WTC11 (cell line): ENCODE measurements at regions not wholly inside any gene's neighbourhood (a gene's known extent, or its start where the extent isn't known, plus 50 kb on each side); places are given as distances from the start of the nearest gene placed in this dataset.

Source experiments
- ATAC-seq: fragments of 200-7000 bp; cut with Tn5 transposase; 2 replicates; pipeline ENCODE4 v1.10.0; 2021; ENCODE audit warnings: mild to moderate bottlenecking, moderate library complexity
- CTCF ChIA-PET: fragments of 300-600 bp; sonication (Branson Sonifier 250); formaldehyde crosslinking; loops from one replicate; lab custom pipeline; 2021; ENCODE audit warnings: antibody characterized with exemption; lab: Charles Lee
- POLR2A ChIA-PET: fragments of 350-600 bp; sonication (Branson Sonifier 250); formaldehyde crosslinking; loops from one replicate; lab custom pipeline; 2021; ENCODE audit warnings: antibody characterized with exemption; lab: Charles Lee
- DNase-seq: peaks from one replicate; pipeline ENCODE4 v3.0.0; 2021; ENCODE audit warnings: low spot score
- H3K27ac Mint-ChIP-seq: 2 replicates; pipeline ENCODE4 v1.8.0; 2021; ENCODE audit warnings: mixed read lengths
- H3K27me3 Mint-ChIP-seq: 2 replicates; pipeline ENCODE4 v1.8.0; 2021; ENCODE audit warnings: low read depth, mild to moderate bottlenecking, moderate library complexity, mixed read lengths
- H3K36me3 Mint-ChIP-seq: 2 replicates; pipeline ENCODE4 v1.8.0; 2021; ENCODE audit warnings: mixed read lengths
- H3K4me1 Mint-ChIP-seq: 2 replicates; pipeline ENCODE4 v1.8.0; 2022; ENCODE audit warnings: mixed read lengths
- H3K4me3 Mint-ChIP-seq: 2 replicates; pipeline ENCODE4 v1.8.0; 2021; ENCODE audit warnings: mild to moderate bottlenecking, moderate library complexity, mixed read lengths
- H3K9me3 Mint-ChIP-seq: 2 replicates; pipeline ENCODE4 v1.8.0; 2021; ENCODE audit warnings: mixed read lengths
- ATF3 ChIP-seq: sonication (generic); formaldehyde crosslinking; conservative IDR thresholded peaks from 2 replicates; pipeline ENCODE4 v1.8.1; 2022; ENCODE audit warnings: mild to moderate bottlenecking, missing genetic modification reagents
- ATF6 ChIP-seq: sonication (generic); formaldehyde crosslinking; IDR thresholded peaks from 2 replicates; pipeline ENCODE4 v1.8.1; 2023; ENCODE audit warnings: mild to moderate bottlenecking, missing genetic modification reagents
- CBFB ChIP-seq: sonication (generic); formaldehyde crosslinking; IDR thresholded peaks from 2 replicates; pipeline ENCODE4 v1.8.1; 2022; ENCODE audit warnings: mild to moderate bottlenecking, low read depth, missing genetic modification reagents
- CDX4 ChIP-seq: fragments of 250-450 bp; sonication (Bioruptor Pico); IDR thresholded peaks from 2 replicates; pipeline ENCODE4 v1.9.0; 2021; ENCODE audit warnings: moderate library complexity, mild to moderate bottlenecking, inconsistent platforms, borderline replicate concordance
- CREB1 ChIP-seq: sonication (generic); formaldehyde crosslinking; IDR thresholded peaks from 2 replicates; pipeline ENCODE4 v1.8.0; 2023; ENCODE audit warnings: mild to moderate bottlenecking, missing genetic modification reagents
- CREM ChIP-seq: sonication (generic); formaldehyde crosslinking; IDR thresholded peaks from 2 replicates; pipeline ENCODE4 v1.8.1; 2022; ENCODE audit warnings: mild to moderate bottlenecking, missing genetic modification reagents, moderate library complexity
- E2F1 ChIP-seq: sonication (generic); formaldehyde crosslinking; IDR thresholded peaks from 2 replicates; pipeline ENCODE4 v1.8.0; 2022; ENCODE audit warnings: mild to moderate bottlenecking, missing genetic modification reagents
- E2F5 ChIP-seq: sonication (generic); formaldehyde crosslinking; IDR thresholded peaks from 2 replicates; pipeline ENCODE4 v1.8.1; 2022; ENCODE audit warnings: mild to moderate bottlenecking, moderate library complexity, missing genetic modification reagents
- EMX1 ChIP-seq: fragments of 250-450 bp; sonication (Bioruptor Pico); IDR thresholded peaks from 2 replicates; pipeline ENCODE4 v1.8.0; 2021; ENCODE audit warnings: mild to moderate bottlenecking
- FOXP1 ChIP-seq: sonication (generic); formaldehyde crosslinking; IDR thresholded peaks from 2 replicates; pipeline ENCODE4 v1.8.0; 2022; ENCODE audit warnings: missing genetic modification reagents, mild to moderate bottlenecking, moderate library complexity, borderline replicate concordance
- GRHL2 ChIP-seq: fragments of 250-450 bp; sonication (Bioruptor Pico); IDR thresholded peaks from 2 replicates; pipeline ENCODE4 v1.8.0; 2022; ENCODE audit warnings: mild to moderate bottlenecking, moderate library complexity; ENCODE audit not compliant: insufficient replicate concordance, severe bottlenecking
- HMGXB4 ChIP-seq: sonication (generic); formaldehyde crosslinking; IDR thresholded peaks from 2 replicates; pipeline ENCODE4 v1.8.1; 2023; ENCODE audit warnings: mild to moderate bottlenecking, moderate library complexity, missing genetic modification reagents
- IRF2 ChIP-seq: sonication (generic); formaldehyde crosslinking; IDR thresholded peaks from 2 replicates; pipeline ENCODE4 v1.8.0; 2022; ENCODE audit warnings: low read depth, missing genetic modification reagents, borderline replicate concordance
- MAX ChIP-seq: sonication (generic); formaldehyde crosslinking; IDR thresholded peaks from 2 replicates; pipeline ENCODE4 v1.8.0; 2022; ENCODE audit warnings: mild to moderate bottlenecking, missing genetic modification reagents
- PREB ChIP-seq: sonication (generic); formaldehyde crosslinking; IDR thresholded peaks from 2 replicates; pipeline ENCODE4 v1.8.1; 2022; ENCODE audit warnings: mild to moderate bottlenecking, missing genetic modification reagents, moderate library complexity, borderline replicate concordance
- RELA ChIP-seq: sonication (generic); formaldehyde crosslinking; IDR thresholded peaks from 2 replicates; pipeline ENCODE4 v1.8.1; 2022; ENCODE audit warnings: missing genetic modification reagents, mild to moderate bottlenecking, borderline replicate concordance
- TEAD1 ChIP-seq: sonication (generic); formaldehyde crosslinking; IDR thresholded peaks from 2 replicates; pipeline ENCODE4 v1.8.0; 2022; ENCODE audit warnings: mild to moderate bottlenecking, missing genetic modification reagents
- ZBTB43 ChIP-seq: sonication (generic); formaldehyde crosslinking; IDR thresholded peaks from 2 replicates; pipeline ENCODE4 v1.8.1; 2023; ENCODE audit warnings: mild to moderate bottlenecking, missing genetic modification reagents
- ZNF232 ChIP-seq: sonication (generic); formaldehyde crosslinking; IDR thresholded peaks from 2 replicates; pipeline ENCODE4 v1.8.0; 2022; ENCODE audit warnings: mild to moderate bottlenecking, missing genetic modification reagents
- ZNF396 ChIP-seq: fragments of 250-450 bp; sonication (Bioruptor Pico); IDR thresholded peaks from 2 replicates; pipeline ENCODE4 v1.8.0; 2021; ENCODE audit warnings: mild to moderate bottlenecking, moderate library complexity, borderline replicate concordance
- ZNF416 ChIP-seq: fragments of 250-450 bp; sonication (Bioruptor Pico); IDR thresholded peaks from 2 replicates; pipeline ENCODE4 v1.9.0; 2021; ENCODE audit warnings: mild to moderate bottlenecking, inconsistent platforms
- ZNF671 ChIP-seq: fragments of 250-450 bp; sonication (Bioruptor Pico); IDR thresholded peaks from 2 replicates; pipeline ENCODE4 v1.8.0; 2021; ENCODE audit warnings: mild to moderate bottlenecking

- H3K4me3 Mint-ChIP-seq = no peak overlapping the region
Measured at GRCh38 chr5:75935572-75935971, 147.6 kb upstream of the SV2C start.

GRCh38 chr5:75933489-75933888 is 149.7 kb upstream of the SV2C start:
- CTCF ChIA-PET = no interaction called here
- no peak for TF ChIP-seq E2F5 (CRISPR knock-in tag)
- Mint-ChIP-seq H3K4me3 (no peak overlapping the region), H3K4me1 (peaks cover 6% of the 10 kb centered on the region), H3K36me3 (no peaks in the 10 kb centered on the region), H3K27ac (no peak overlapping the region), H3K27me3 (no peaks in the 10 kb centered on the region), H3K9me3 (no peaks in the 10 kb centered on the region)
- ATAC-seq (no peak), DNase-seq (no peak)
- POLR2A ChIA-PET = no interaction called here

More at GRCh38 chr5:75935572-75935971, 147.6 kb upstream of the SV2C start:
- no peak for TF ChIP-seq HMGXB4 (CRISPR knock-in tag)
- no peak for TF ChIP-seq E2F1 (CRISPR knock-in tag)
- no peak for TF ChIP-seq CDX4 (CRISPR knock-in tag)
- TF ChIP-seq ZNF671 (CRISPR knock-in tag) = no peak
- no peak for TF ChIP-seq ZBTB43 (CRISPR knock-in tag)
- TF ChIP-seq IRF2 (CRISPR knock-in tag) = no peak
- no peak for TF ChIP-seq TEAD1 (CRISPR knock-in tag)
- TF ChIP-seq ZNF232 (CRISPR knock-in tag) = no peak
- Mint-ChIP-seq H3K27ac (no peak overlapping the region), H3K36me3 (no peaks in the 10 kb centered on the region), H3K4me1 (no peaks in the 10 kb centered on the region), H3K9me3 (no peaks in the 10 kb centered on the region), H3K27me3 (no peaks in the 10 kb centered on the region; the same call in 1 of the 2 replicates)
- no peak for DNase-seq
- CTCF ChIA-PET = no interaction called here
- POLR2A ChIA-PET = no interaction called here
- ATAC-seq = no peak

GRCh38 chr5:75931175-75931574 is 152.0 kb upstream of the SV2C start:
- Mint-ChIP-seq H3K9me3 (no peaks in the 10 kb centered on the region), H3K36me3 (no peaks in the 10 kb centered on the region), H3K27ac (no peak overlapping the region), H3K4me3 (no peak overlapping the region), H3K4me1 (peaks cover 6% of the 10 kb centered on the region), H3K27me3 (no peaks in the 10 kb centered on the region)
- DNase-seq (no peak), ATAC-seq (no peak)
- ChIA-PET POLR2A (no interaction called here), CTCF (no interaction called here)
- TF ChIP-seq FOXP1 (CRISPR knock-in tag) (no peak), MAX (CRISPR knock-in tag) (no peak), ZNF416 (CRISPR knock-in tag) (no peak), CDX4 (CRISPR knock-in tag) (no peak), ZNF396 (CRISPR knock-in tag) (no peak), CBFB (CRISPR knock-in tag) (no peak), ATF6 (CRISPR knock-in tag) (no peak), CREB1 (CRISPR knock-in tag) (no peak), ATF3 (no peak), EMX1 (CRISPR knock-in tag) (no peak), CREM (CRISPR knock-in tag) (no peak), RELA (CRISPR knock-in tag) (no peak), TEAD1 (CRISPR knock-in tag) (no peak), GRHL2 (no peak), PREB (CRISPR knock-in tag) (no peak)
